Posterior vena cava (tissue), 2 donors: ENCODE measurements at regions not wholly inside any gene's neighbourhood (a gene's known extent, or its start where the extent isn't known, plus 50 kb on each side); places are given as distances from the start of the nearest gene placed in this dataset.

Experiments
- DNase-seq: peaks from one replicate; pipeline ENCODE4 v3.0.0-alpha.2; 2020; ENCODE audit warnings: low spot score
- intact Hi-C, 2 donors: fragments of 100-400 bp; cut with DNase I; formaldehyde crosslinking; loops; one replicate each; pipeline versions ENCODE4 v1.14.1 to v1.14.2; 2022 to 2023
- donor health status: DM: yes; HTN: yes; CAD: no.
- donor health status: DM: yes; HTN: yes; CAD: no.

- DNase-seq = no peak
- intact Hi-C loops = no loop called here
Observed at GRCh38 chr15:25051399-25052154, 96.8 kb downstream of the SNRPN start.

- intact Hi-C loops = no loop called here
- DNase-seq = no peak
Observed at GRCh38 chr15:25052191-25052999, 97.6 kb downstream of the SNRPN start.

- peak; percentile 68 for DNase-seq
- intact Hi-C loops = no loop called here
Observed at GRCh38 chr15:25053000-25053815, 98.4 kb downstream of the SNRPN start.

GRCh38 chr15:25054329-25054728 is 99.5 kb downstream of the SNRPN start:
- intact Hi-C loops = no loop called here
- peak; percentile 36 for DNase-seq

GRCh38 chr15:25054943-25055342 is 100.2 kb downstream of the SNRPN start:
- intact Hi-C loops = no loop called here
- DNase-seq = peak; percentile 42

GRCh38 chr15:25055356-25056068 is 100.7 kb downstream of the SNRPN start:
- peak; percentile 35 for DNase-seq
- intact Hi-C loops = no loop called here

- intact Hi-C loops = no loop called here
- peak; percentile 68 for DNase-seq
Observed at GRCh38 chr15:25056484-25057425, 102.0 kb downstream of the SNRPN start.

- intact Hi-C loops = no loop called here
- peak; percentile 46 for DNase-seq
Observed at GRCh38 chr15:25057574-25057973, 102.8 kb downstream of the SNRPN start.

- intact Hi-C loops = no loop called here
- DNase-seq = peak; percentile 55
Observed at GRCh38 chr15:25058080-25058785, 103.4 kb downstream of the SNRPN start.

- intact Hi-C loops = no loop called here
- peak; percentile 50 for DNase-seq
Observed at GRCh38 chr15:25059698-25060471, 105.1 kb downstream of the SNRPN start.

GRCh38 chr15:25060472-25060803 is 105.7 kb downstream of the SNRPN start:
- DNase-seq = peak; percentile 25
- intact Hi-C loops = no loop called here

GRCh38 chr15:25060996-25061620 is 106.3 kb downstream of the SNRPN start:
- DNase-seq = peak; percentile 29
- intact Hi-C loops = no loop called here

- DNase-seq = peak; percentile 55
- intact Hi-C loops = no loop called here
Observed at GRCh38 chr15:25061808-25062550, 107.2 kb downstream of the SNRPN start.

- intact Hi-C loops = no loop called here
- peak; percentile 62 for DNase-seq
Observed at GRCh38 chr15:25062551-25063430, 108.0 kb downstream of the SNRPN start.

- peak; percentile 55 for DNase-seq
- intact Hi-C loops = no loop called here
Observed at GRCh38 chr15:25065286-25065685, 110.5 kb downstream of the SNRPN start.
